IMR-90 (cell line): ENCODE measurements at regions not wholly inside any gene's neighbourhood (a gene's known extent, or its start where the extent isn't known, plus 50 kb on each side); places are given as distances from the start of the nearest gene placed in this dataset.

Experiments
- CEBPB ChIP-seq: IDR thresholded peaks from 2 replicates; pipeline ENCODE4 v1.6.1; 2012; ENCODE audit warnings: low read depth, low read length, improper control_type of control experiment
- MXI1 ChIP-seq: IDR thresholded peaks from 2 replicates; pipeline ENCODE4 v1.6.1; 2012; ENCODE audit warnings: low read depth, mild to moderate bottlenecking, low read length, moderate library complexity, borderline replicate concordance
- POLR2A ChIP-seq: IDR thresholded peaks from 2 replicates; pipeline ENCODE4 v1.6.1; 2012; ENCODE audit warnings: mild to moderate bottlenecking, low read depth, low read length
- RAD21 ChIP-seq: IDR thresholded peaks from 2 replicates; pipeline ENCODE4 v1.6.1; 2012; ENCODE audit warnings: low read length, improper control_type of control experiment
- RFX5 ChIP-seq: IDR thresholded peaks from 2 replicates; pipeline ENCODE4 v1.8.0; 2012; ENCODE audit warnings: low read depth, mild to moderate bottlenecking, low read length, moderate library complexity
- SMC3 ChIP-seq: fragments of 150-350 bp; IDR thresholded peaks from 2 replicates; pipeline ENCODE4 v1.6.1; 2016; ENCODE audit warnings: low read depth, mild to moderate bottlenecking, antibody characterized with exemption, low read length, moderate library complexity
- TF ChIP-seq, protein P1 (sequence below): conservative IDR thresholded peaks from 2 replicates; pipeline ENCODE4 v1.5.1; 2012; ENCODE audit warnings: mild to moderate bottlenecking, low read depth, low read length, improper control_type of control experiment
- TF ChIP-seq, protein P2 (sequence below): fragments of 150-350 bp; IDR thresholded peaks from 2 replicates; pipeline ENCODE4 v1.6.1; 2017; ENCODE audit warnings: mild to moderate bottlenecking, antibody characterized with exemption, low read length, low read depth

GRCh38 chr2:147110962-147111361, 733.9 kb upstream of the ACVR2A start:
- TF ChIP-seq, protein P1, sequence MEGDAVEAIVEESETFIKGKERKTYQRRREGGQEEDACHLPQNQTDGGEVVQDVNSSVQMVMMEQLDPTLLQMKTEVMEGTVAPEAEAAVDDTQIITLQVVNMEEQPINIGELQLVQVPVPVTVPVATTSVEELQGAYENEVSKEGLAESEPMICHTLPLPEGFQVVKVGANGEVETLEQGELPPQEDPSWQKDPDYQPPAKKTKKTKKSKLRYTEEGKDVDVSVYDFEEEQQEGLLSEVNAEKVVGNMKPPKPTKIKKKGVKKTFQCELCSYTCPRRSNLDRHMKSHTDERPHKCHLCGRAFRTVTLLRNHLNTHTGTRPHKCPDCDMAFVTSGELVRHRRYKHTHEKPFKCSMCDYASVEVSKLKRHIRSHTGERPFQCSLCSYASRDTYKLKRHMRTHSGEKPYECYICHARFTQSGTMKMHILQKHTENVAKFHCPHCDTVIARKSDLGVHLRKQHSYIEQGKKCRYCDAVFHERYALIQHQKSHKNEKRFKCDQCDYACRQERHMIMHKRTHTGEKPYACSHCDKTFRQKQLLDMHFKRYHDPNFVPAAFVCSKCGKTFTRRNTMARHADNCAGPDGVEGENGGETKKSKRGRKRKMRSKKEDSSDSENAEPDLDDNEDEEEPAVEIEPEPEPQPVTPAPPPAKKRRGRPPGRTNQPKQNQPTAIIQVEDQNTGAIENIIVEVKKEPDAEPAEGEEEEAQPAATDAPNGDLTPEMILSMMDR = no peak
- no peak for TF ChIP-seq RFX5
- no peak for TF ChIP-seq RAD21
- no peak for TF ChIP-seq POLR2A
- TF ChIP-seq SMC3 = no peak
- TF ChIP-seq MXI1 = no peak
- TF ChIP-seq, protein P2, sequence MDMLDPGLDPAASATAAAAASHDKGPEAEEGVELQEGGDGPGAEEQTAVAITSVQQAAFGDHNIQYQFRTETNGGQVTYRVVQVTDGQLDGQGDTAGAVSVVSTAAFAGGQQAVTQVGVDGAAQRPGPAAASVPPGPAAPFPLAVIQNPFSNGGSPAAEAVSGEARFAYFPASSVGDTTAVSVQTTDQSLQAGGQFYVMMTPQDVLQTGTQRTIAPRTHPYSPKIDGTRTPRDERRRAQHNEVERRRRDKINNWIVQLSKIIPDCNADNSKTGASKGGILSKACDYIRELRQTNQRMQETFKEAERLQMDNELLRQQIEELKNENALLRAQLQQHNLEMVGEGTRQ = no peak
- TF ChIP-seq CEBPB = no peak
